DMS79 treated with DMSO at 0.1 percent for 48 hours (cell line): ENCODE measurements at regions not wholly inside any gene's neighbourhood (a gene's known extent, or its start where the extent isn't known, plus 50 kb on each side); places are given as distances from the start of the nearest gene placed in this dataset.
"Not testable (repeated sequence)": the region's sequence is repeated elsewhere in the genome, so short reads cannot be mapped to it uniquely, and the experiment has no call there.

Experiments
- DNase-seq: peaks from one replicate; lab custom pipeline; 2025; lab: John Stamatoyannopoulos, UW

DNA sequence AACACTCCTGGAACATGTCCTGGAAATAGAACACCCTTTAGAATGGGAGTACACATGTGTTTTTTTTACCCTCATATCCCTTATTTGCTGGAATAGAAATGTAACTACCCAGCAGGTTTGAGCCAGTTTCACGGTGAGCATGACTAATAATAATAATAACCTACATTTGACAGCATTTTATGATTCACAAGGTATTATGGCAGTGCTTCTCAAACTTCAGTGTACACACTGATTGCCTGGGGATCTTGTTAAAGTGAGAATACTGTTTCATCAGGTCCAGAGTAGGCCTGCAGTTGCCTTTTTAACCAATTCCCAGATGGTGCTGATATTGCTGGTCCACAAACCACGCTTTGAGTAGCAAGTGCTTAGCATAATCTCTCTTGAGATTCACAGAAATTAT, 63.9 kb downstream of the NFKBIZ start:
- DNase-seq, result no peak

- DNase-seq, result not testable (repeated sequence)
Observed at GRCh38 chr3:101917761-101918160, 68.4 kb downstream of the NFKBIZ start.

GRCh38 chr3:101922151-101922725, 72.9 kb downstream of the NFKBIZ start:
- DNase-seq, result not testable (repeated sequence)

- DNase-seq, result not testable (repeated sequence)
Observed at GRCh38 chr3:101924621-101925020, 75.3 kb downstream of the NFKBIZ start.

- DNase-seq, result not testable (repeated sequence)
Observed at GRCh38 chr3:101925124-101925523, 75.8 kb downstream of the NFKBIZ start.

- DNase-seq, result no peak
Observed at GRCh38 chr3:101925564-101925963, 76.2 kb downstream of the NFKBIZ start.

DNA sequence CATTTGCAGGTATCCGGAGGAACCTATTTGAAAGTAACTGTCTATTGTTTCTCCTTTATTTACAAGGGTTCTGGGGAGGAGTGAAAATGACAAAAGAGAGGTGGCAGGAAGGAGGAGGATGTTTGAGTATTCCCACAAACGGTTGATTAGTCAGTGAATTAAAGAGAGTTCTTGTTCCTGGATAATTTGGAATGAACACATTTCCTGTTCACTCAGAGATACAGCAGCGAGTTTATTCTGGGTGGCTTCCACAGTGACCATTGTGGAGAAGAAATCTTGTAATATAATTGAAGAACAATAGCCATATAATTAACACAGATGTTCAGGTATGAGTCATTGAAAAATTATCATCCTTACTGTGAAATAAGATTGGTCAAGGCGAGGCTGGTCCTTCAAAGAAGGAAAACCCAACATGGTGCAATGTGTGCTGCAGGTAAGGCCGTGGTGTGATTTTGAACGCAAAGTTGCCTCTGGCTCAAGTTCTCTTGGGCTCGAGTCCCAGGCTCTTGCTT, 77.3 kb downstream of the NFKBIZ start:
- DNase-seq, result no peak

DNA sequence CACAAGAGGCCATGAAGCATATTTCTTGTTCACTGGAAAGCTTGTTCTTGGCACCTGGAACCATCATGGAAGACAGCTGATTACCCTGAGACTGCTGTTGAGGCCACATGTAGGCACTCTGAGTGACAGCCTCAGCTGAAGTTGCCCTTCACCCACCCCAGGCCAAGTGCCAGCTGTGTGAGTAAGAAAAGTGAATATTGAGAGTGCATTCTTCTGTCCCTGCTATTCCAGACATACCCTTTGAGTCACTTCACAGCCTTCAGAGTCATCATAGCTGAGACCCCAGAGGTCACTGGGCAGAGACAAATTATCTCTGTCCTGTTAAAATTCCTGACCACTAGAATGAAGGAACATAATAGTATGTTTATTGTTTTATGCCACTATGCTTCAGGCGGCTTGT, 79.6 kb downstream of the NFKBIZ start:
- no peak for DNase-seq

- DNase-seq, result no peak
Observed at GRCh38 chr3:101931081-101931480, 81.8 kb downstream of the NFKBIZ start.

DNA sequence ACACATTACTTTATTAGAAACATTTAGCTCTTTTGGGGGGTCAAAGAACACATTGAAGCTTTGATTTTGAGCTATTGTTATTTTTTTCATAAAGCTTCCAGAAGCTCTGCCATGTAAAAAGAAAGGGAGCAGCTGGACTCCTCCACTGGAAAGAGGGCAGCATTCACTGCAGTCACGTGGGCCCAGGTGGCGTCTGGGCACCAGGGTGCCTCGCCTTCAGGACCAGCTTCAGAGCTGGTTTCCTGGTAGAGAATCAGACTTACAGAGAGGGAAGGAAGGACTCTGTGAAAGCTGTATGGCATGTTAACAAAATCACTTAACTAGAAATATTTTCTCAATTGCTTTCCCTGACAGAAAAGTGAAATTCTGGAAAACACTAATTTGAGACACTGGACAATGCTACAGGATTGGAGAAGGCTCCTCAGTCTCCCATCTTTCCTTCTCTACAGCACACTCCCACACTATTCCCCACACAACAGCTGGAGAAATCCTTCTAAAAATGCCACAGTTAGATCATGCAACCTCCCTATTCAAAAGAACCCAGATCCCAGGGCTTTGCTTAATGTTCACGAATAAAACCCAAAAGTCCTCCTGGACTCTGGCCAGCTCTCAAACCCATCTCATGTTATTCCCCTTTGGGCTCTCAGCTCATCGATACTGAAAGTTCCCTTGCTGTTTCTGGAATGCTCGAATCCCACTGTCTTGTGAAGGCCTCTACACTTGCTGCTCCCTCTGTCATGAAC, 83.2 kb downstream of the NFKBIZ start:
- DNase-seq, result no peak

DNA sequence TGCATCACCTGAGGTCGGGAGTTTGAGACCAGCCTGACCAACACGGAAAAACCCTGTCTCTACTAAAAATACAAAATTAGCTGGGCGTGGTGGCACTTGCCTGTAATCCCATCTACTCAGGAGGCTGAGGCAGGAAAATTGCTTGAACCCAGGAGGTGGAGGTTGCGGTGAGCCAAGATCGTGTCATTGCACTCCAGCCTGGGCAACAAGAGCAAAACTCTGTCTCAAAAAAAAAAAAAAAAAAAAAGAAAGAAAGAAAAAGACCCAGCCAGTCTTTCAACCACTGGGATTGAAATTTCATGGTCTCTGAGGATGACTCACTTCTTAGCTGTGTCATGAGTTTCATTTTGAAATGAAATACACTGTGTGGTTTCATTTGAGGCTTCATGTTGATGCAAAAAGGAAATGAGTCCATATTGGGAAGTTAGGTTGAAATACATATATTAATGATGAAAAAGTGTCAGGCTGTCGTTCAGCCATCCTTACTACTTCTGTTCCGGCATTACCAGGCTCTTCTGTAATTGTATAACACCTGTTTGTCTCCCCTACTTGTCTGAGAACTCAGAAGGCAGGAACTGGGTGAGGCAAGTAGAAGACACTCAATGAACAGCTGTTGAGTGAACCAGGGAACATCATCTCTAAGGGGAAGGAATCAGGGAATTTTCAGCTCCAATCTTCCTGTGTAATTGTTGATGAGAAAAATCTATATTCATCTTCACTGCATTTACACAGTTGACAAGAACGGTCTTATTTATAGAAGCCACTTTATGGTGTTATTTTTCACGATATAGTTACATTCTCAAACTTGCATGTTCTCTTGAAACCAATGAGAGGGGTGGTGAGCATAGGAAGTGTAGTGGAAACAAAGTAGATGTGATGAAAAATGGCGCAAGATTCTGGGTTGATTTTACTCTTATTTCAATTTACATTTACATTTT, 87.4 kb downstream of the NFKBIZ start:
- DNase-seq, result no peak

GRCh38 chr3:101938262-101938847, 89.0 kb downstream of the NFKBIZ start:
- no peak for DNase-seq

GRCh38 chr3:101939361-101940049, 90.2 kb downstream of the NFKBIZ start:
- DNase-seq, result no peak

DNA sequence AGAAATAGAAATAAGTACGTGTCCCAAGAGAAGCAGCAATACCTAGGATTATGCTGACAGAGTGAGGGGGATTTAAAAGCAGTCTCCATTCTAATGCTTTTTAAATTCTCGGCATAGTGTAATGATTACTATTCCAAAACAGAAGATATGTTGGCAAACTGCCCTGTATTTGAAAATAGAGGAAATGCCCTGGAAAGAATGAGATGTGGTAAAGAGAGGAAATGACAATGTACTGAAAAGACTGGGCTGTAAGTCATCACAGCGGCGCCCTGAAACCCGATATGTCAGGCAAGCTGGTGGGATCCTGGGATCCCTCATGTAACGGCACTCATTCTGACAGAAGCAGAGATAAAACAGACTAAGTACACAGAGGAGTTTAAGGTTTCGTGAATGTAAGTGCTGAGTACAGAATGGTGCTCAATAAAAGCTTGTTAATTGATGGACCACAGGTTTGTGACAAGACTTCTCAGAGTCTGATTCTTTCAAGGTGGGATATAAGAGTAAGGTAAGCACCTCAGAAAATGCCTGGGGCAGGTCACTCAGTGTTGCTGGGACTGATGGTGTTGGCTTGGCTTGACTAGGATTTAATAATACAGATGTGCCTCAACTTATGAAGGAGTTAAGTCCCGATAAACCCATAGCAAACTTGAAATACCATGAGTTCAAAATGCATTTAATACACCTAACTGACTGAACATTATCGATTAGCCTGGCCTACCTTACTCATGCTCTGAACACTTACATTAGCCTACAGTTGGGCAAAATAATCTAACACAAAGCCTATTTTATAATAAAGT, 91.4 kb downstream of the NFKBIZ start:
- DNase-seq, result no peak

GRCh38 chr3:101941318-101942040, 92.2 kb downstream of the NFKBIZ start:
- no peak for DNase-seq

DNA sequence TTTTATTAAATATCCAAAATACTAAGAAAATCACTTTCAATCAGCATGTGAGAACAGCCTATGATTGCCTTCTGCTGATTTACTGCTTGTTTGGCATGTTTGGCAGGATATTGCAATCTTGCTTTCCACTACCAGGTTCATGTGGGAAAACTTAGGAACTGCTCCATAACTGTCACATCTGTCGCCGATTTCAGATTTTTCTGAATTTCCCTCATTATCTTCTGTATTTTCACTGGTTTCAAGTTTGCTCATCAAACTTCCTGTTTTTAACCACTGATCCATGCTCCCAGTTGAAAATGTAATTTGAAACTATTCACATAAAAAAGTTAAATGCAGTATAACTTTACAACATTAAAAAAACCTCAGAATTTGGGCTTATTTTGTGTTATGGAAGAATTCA, 93.0 kb downstream of the NFKBIZ start:
- DNase-seq, result no peak

- DNase-seq, result no peak
Observed at GRCh38 chr3:101943029-101943428, 93.7 kb downstream of the NFKBIZ start.

DNA sequence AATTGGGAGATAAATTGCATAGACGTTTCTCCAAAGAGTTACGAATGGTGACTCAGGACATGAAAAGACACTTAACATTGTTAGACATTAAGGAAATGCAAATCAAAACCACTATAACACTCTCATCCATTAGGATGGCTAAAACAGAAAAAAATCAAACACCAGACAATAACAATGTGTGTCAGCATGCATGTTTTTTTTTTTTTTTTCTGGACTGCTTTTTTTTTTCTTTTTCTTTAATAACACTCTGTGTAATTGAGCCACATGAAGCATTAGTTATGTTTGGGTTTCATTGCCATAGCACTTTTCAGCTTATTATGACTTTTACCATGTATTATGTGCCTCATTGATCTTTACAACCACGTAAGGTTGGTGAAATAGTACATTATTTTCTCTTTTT, 95.0 kb downstream of the NFKBIZ start:
- no peak for DNase-seq

DNA sequence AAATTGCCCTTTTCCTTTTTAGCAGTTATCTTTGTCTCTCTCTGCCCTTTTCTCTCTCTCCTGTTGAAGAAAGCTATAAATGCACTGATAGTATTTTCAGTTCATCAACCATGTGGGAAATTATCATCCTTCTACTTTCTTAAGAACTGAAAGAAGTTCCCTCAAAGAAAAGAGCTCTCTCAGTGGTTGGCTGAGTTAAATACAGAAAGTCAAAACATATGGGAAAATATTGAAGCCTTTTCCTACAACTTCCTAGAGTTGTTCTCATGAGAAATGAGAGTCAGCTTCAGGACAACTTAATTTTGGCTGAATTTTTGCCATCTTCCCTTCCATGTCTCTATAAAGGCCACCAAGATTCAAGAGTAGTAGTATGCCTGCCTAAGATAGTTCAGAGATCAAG, 96.7 kb downstream of the NFKBIZ start:
- DNase-seq, result no peak

GRCh38 chr3:101946906-101947305, 97.6 kb downstream of the NFKBIZ start:
- no peak for DNase-seq
